ENCODE measurements at regions not wholly inside any gene's neighbourhood (a gene's known extent, or its start where the extent isn't known, plus 50 kb on each side); places are given as distances from the start of the nearest gene placed in this dataset.
A peak's percentile ranks its signal among the peaks of the same experiment; 100 is the strongest.
"Not testable (repeated sequence)": the region's sequence is repeated elsewhere in the genome, so short reads cannot be mapped to it uniquely, and the experiment has no call there.

GRCh38 chr15:38745126-38745525 is 180.5 kb upstream of the RASGRP1 start:
- no peak for DNase-seq (ENCODE audit: low spot score)

GRCh38 chr15:38745626-38746025 is 181.0 kb upstream of the RASGRP1 start:
- no peak for DNase-seq (ENCODE audit: low spot score)

- no peak for DNase-seq (ENCODE audit: low spot score)
Measured at GRCh38 chr15:38746211-38746610, 181.6 kb upstream of the RASGRP1 start.

GRCh38 chr15:38748710-38749109 is 184.1 kb upstream of the RASGRP1 start:
- DNase-seq (ENCODE audit: low spot score) = no peak

- DNase-seq (ENCODE audit: low spot score) = no peak
Measured at GRCh38 chr15:38750786-38751185, 186.2 kb upstream of the RASGRP1 start.

- no peak for DNase-seq (ENCODE audit: low spot score)
Measured at GRCh38 chr15:38755718-38756117, 191.1 kb upstream of the RASGRP1 start.

- DNase-seq (ENCODE audit: low spot score) = no peak
Measured at GRCh38 chr15:38756441-38756840, 191.8 kb upstream of the RASGRP1 start.

GRCh38 chr15:38758043-38758442 is 193.4 kb upstream of the RASGRP1 start:
- DNase-seq (ENCODE audit: low spot score) = no peak

- no peak for DNase-seq (ENCODE audit: low spot score)
Measured at GRCh38 chr15:38761681-38762080, 197.1 kb upstream of the RASGRP1 start.

GRCh38 chr15:38768970-38769369 is 204.4 kb upstream of the RASGRP1 start:
- peak; percentile 2 for DNase-seq (ENCODE audit: low spot score)

- no peak for DNase-seq (ENCODE audit: low spot score)
Measured at GRCh38 chr15:38769492-38769891, 204.9 kb upstream of the RASGRP1 start.

- not testable (repeated sequence) for DNase-seq (ENCODE audit: low spot score)
Measured at GRCh38 chr15:38774076-38774475, 209.5 kb upstream of the RASGRP1 start.

GRCh38 chr15:38781196-38781595 is 216.6 kb upstream of the RASGRP1 start:
- no peak for DNase-seq (ENCODE audit: low spot score)

- DNase-seq (ENCODE audit: low spot score) = no peak
Measured at GRCh38 chr15:38782156-38782555, 217.5 kb upstream of the RASGRP1 start.

GRCh38 chr15:38788918-38789317 is 224.3 kb upstream of the RASGRP1 start:
- no peak for DNase-seq (ENCODE audit: low spot score)

GRCh38 chr15:38789566-38789965 is 225.0 kb upstream of the RASGRP1 start:
- DNase-seq (ENCODE audit: low spot score) = no peak

- no peak for DNase-seq (ENCODE audit: low spot score)
Measured at GRCh38 chr15:38793206-38793810, 228.7 kb upstream of the RASGRP1 start.

- DNase-seq (ENCODE audit: low spot score) = no peak
Measured at GRCh38 chr15:38795471-38796245, 231.0 kb upstream of the RASGRP1 start.

GRCh38 chr15:38796589-38796988 is 232.0 kb upstream of the RASGRP1 start:
- DNase-seq (ENCODE audit: low spot score) = no peak

- not testable (repeated sequence) for DNase-seq (ENCODE audit: low spot score)
Measured at GRCh38 chr15:38797506-38797905, 232.9 kb upstream of the RASGRP1 start.

GRCh38 chr15:38799202-38799601 is 234.6 kb upstream of the RASGRP1 start:
- DNase-seq (ENCODE audit: low spot score) = not testable (repeated sequence)

GRCh38 chr15:38809621-38810020 is 245.0 kb upstream of the RASGRP1 start:
- no peak for DNase-seq (ENCODE audit: low spot score)

GRCh38 chr15:38810686-38811085 is 246.1 kb upstream of the RASGRP1 start:
- DNase-seq (ENCODE audit: low spot score) = no peak

GRCh38 chr15:38814254-38814653 is 249.6 kb upstream of the RASGRP1 start:
- not testable (repeated sequence) for DNase-seq (ENCODE audit: low spot score)

Data from SW480 (cell line).